ENCODE measurements at regions not wholly inside any gene's neighbourhood (a gene's known extent, or its start where the extent isn't known, plus 50 kb on each side); places are given as distances from the start of the nearest gene placed in this dataset.

DNA sequence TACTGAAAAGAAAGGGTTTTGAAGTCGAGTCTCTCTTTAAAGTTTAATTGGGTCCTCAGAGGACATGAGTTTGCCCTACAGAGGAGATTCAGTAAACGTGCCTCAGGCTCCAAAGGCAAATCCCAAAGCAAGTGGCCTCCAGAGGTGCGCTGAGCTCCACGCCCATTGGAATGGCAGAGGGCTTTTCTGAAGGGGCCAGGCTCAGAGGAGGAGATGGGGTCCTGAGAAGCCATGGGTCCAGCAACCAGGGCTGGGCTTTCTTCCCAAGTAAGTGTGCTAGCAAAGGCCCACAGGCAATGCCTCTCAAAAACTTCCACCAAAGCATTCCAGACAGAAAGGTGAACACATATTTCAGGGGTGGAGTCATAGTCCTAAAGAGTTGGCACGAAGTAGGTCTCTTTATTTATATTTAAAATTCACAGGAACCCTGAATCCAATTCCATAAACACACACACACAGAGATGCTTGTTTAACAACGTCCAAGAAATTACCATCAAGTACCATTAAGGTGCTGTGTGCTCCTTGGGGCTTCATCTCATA is 93.0 kb upstream of the SH3BP4 start:
- Mint-ChIP-seq H3K9me3 (ENCODE audit: low read depth) (no peaks in the 10 kb centered on the region), H3K4me3 (ENCODE audit: low read depth) (no peak overlapping the region), H3K27ac (no peak overlapping the region), H3K36me3 (ENCODE audit: insufficient read depth) (no peaks in the 10 kb centered on the region), H3K4me1 (ENCODE audit: low read depth) (peaks cover 7% of the 10 kb centered on the region), H3K27me3 (peaks cover 7% of the 10 kb centered on the region)
- TF ChIP-seq, protein P1, sequence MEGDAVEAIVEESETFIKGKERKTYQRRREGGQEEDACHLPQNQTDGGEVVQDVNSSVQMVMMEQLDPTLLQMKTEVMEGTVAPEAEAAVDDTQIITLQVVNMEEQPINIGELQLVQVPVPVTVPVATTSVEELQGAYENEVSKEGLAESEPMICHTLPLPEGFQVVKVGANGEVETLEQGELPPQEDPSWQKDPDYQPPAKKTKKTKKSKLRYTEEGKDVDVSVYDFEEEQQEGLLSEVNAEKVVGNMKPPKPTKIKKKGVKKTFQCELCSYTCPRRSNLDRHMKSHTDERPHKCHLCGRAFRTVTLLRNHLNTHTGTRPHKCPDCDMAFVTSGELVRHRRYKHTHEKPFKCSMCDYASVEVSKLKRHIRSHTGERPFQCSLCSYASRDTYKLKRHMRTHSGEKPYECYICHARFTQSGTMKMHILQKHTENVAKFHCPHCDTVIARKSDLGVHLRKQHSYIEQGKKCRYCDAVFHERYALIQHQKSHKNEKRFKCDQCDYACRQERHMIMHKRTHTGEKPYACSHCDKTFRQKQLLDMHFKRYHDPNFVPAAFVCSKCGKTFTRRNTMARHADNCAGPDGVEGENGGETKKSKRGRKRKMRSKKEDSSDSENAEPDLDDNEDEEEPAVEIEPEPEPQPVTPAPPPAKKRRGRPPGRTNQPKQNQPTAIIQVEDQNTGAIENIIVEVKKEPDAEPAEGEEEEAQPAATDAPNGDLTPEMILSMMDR (IDR thresholded peaks at IDR 0.05; ENCODE audit: unreplicated experiment) = no peak
- DNase-seq (ENCODE audit: low spot score, unreplicated experiment) = no peak

- H3K36me3 Mint-ChIP-seq (ENCODE audit: insufficient read depth) = no peaks in the 10 kb centered on the region
- no peak overlapping the region for H3K4me3 Mint-ChIP-seq (ENCODE audit: low read depth)
- H3K27me3 Mint-ChIP-seq = peaks cover 8% of the 10 kb centered on the region
- TF ChIP-seq, protein P1 (IDR thresholded peaks at IDR 0.05; ENCODE audit: unreplicated experiment) = no peak
- H3K9me3 Mint-ChIP-seq (ENCODE audit: low read depth) = no peaks in the 10 kb centered on the region
- no peak overlapping the region for H3K27ac Mint-ChIP-seq
- no peak for DNase-seq (ENCODE audit: low spot score, unreplicated experiment)
- peaks cover 6% of the 10 kb centered on the region for H3K4me1 Mint-ChIP-seq (ENCODE audit: low read depth)
Measured at GRCh38 chr2:234858145-234858544, 93.7 kb upstream of the SH3BP4 start.

DNA sequence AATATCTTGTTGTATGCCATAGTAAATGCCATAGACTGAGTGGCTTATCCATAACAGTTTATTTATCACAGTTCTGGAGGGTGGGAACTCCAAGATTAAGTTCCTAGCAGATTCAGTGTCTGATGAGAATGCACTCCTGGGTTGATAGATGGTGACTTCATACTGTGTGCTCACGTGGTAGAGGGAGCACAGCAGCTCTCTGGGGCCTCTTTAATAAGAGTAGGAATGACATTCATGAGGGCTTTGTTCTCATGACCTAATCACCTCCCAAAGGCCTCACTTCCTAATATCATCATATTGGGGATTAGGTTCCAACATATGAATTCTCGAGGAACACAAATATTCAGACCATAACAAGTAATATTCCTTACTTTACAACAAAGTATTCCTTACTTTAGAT is 98.1 kb upstream of the SH3BP4 start:
- Mint-ChIP-seq H3K36me3 (ENCODE audit: insufficient read depth) (no peaks in the 10 kb centered on the region), H3K4me1 (ENCODE audit: low read depth) (peaks cover 1% of the 10 kb centered on the region), H3K4me3 (ENCODE audit: low read depth) (no peak overlapping the region), H3K9me3 (ENCODE audit: low read depth) (peaks cover 3% of the 10 kb centered on the region), H3K27me3 (peaks cover 6% of the 10 kb centered on the region), H3K27ac (no peak overlapping the region)
- no peak for DNase-seq (ENCODE audit: low spot score, unreplicated experiment)
- TF ChIP-seq, protein P1 (IDR thresholded peaks at IDR 0.05; ENCODE audit: unreplicated experiment) = no peak

- DNase-seq (ENCODE audit: low spot score, unreplicated experiment) = no peak
- H3K4me3 Mint-ChIP-seq (ENCODE audit: low read depth) = no peak overlapping the region
- peaks cover 6% of the 10 kb centered on the region for H3K27me3 Mint-ChIP-seq
- peaks cover 3% of the 10 kb centered on the region for H3K9me3 Mint-ChIP-seq (ENCODE audit: low read depth)
- H3K4me1 Mint-ChIP-seq (ENCODE audit: low read depth) = peaks cover 5% of the 10 kb centered on the region
- TF ChIP-seq, protein P1 (IDR thresholded peaks at IDR 0.05; ENCODE audit: unreplicated experiment) = no peak
- H3K36me3 Mint-ChIP-seq (ENCODE audit: insufficient read depth) = no peaks in the 10 kb centered on the region
- no peak overlapping the region for H3K27ac Mint-ChIP-seq
Measured at GRCh38 chr2:234852941-234853340, 98.9 kb upstream of the SH3BP4 start.

DNA sequence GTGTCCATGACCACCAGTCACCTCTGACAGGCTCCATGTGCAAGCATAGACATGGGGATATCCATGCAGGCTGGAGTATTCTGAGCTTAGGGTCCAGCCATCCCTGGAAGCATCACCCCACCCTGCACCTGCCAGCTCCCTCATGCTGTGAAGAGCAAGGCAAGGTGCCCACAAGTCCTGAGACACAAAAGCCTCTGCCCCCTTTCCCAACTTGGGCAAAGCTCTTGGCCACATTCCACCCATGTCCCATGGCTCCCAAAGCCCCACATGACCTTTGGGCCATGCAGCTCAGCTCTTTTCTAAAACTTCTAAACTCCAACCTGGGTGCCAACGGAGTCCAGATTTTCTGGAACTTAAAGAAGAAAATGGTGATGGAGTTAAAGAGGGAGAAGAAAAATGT is 99.8 kb upstream of the SH3BP4 start:
- Mint-ChIP-seq H3K9me3 (ENCODE audit: low read depth) (peaks cover 3% of the 10 kb centered on the region), H3K4me3 (ENCODE audit: low read depth) (no peak overlapping the region), H3K27ac (no peak overlapping the region), H3K4me1 (ENCODE audit: low read depth) (peaks cover 5% of the 10 kb centered on the region), H3K27me3 (peaks cover 6% of the 10 kb centered on the region), H3K36me3 (ENCODE audit: insufficient read depth) (no peaks in the 10 kb centered on the region)
- no peak for DNase-seq (ENCODE audit: low spot score, unreplicated experiment)
- TF ChIP-seq, protein P1 (IDR thresholded peaks at IDR 0.05; ENCODE audit: unreplicated experiment) = no peak

All from progenitor cell of endocrine pancreas (in vitro differentiated cells).